Natural killer cell treated with Interleukin-12 subunit alpha and Interleukin-12 subunit beta and Interleukin-15 and Interleukin-18, amount 100 ng/mL, for 72 hours (primary cell): ENCODE measurements at regions not wholly inside any gene's neighbourhood (a gene's known extent, or its start where the extent isn't known, plus 50 kb on each side); places are given as distances from the start of the nearest gene placed in this dataset.

Experiments used
- ATAC-seq, 2 donors: fragments of 150-1000 bp; cut with Tn5 transposase in 1 of 2; sonication (Bioruptor Pico), chemical (Tn5 transposase) in 1 of 2; 2 replicates each; pipeline ENCODE4 v1.10.0; 2021
- DNase-seq: peaks from one replicate; pipeline ENCODE4 v3.0.0; 2022; ENCODE audit warnings: low spot score
- H3K27ac Mint-ChIP-seq, 2 donors: 1 replicate in 1 of 2; 2 replicates in 1 of 2; pipeline ENCODE4 v1.8.0; 2022; ENCODE audit warnings: mixed read lengths in 2 of 2, mild to moderate bottlenecking in 1 of 2, moderate library complexity in 1 of 2
- H3K27me3 Mint-ChIP-seq, 2 donors: 1 replicate in 1 of 2; 2 replicates in 1 of 2; pipeline ENCODE4 v1.8.0; 2022; ENCODE audit warnings: mixed read lengths in 2 of 2
- H3K36me3 Mint-ChIP-seq: one replicate; pipeline ENCODE4 v1.8.0; 2022; ENCODE audit warnings: mixed read lengths
- H3K4me1 Mint-ChIP-seq, 2 donors: 1 replicate in 1 of 2; 2 replicates in 1 of 2; pipeline ENCODE4 v1.8.0; 2022; ENCODE audit warnings: low read depth in 2 of 2, mixed read lengths in 2 of 2, mild to moderate bottlenecking in 1 of 2
- H3K4me3 Mint-ChIP-seq: one replicate; pipeline ENCODE4 v1.8.0; 2022; ENCODE audit warnings: mixed read lengths
- H3K9me3 Mint-ChIP-seq: 2 replicates; pipeline ENCODE4 v1.8.0; 2022; ENCODE audit warnings: mixed read lengths

DNA sequence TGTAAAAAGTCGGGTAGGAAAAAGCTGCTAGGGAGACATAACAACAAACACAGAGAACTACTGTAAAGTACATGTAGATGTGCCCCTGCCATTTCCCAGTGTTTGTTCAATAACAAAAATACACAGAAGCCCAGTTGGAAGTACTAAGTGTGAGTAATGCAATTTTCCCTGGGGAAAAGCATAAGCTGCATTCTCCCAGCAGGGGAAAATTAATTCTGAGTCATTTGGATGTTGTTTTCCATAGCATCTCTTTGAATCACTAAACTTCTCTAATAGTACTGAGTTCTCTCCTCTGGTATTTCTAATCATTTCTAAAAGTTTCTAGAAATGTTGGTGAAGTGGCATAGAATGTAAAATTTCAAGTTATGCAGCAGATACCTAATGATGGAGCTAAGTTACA is 1114.9 kb downstream of the C4orf33 start:
- Mint-ChIP-seq H3K4me1 (no peaks in the 10 kb centered on the region), H3K9me3 (peaks cover 7% of the 10 kb centered on the region), H3K36me3 (no peaks in the 10 kb centered on the region), H3K27ac (no peak overlapping the region), H3K4me3 (no peak overlapping the region), H3K27me3 (no peaks in the 10 kb centered on the region)
- ATAC-seq, result no peak
- DNase-seq, result no peak

GRCh38 chr4:130214268-130214667 is 1118.3 kb downstream of the C4orf33 start:
- Mint-ChIP-seq H3K27me3 (no peaks in the 10 kb centered on the region), H3K36me3 (no peaks in the 10 kb centered on the region), H3K27ac (no peak overlapping the region), H3K4me1 (no peaks in the 10 kb centered on the region), H3K9me3 (peaks cover 4% of the 10 kb centered on the region), H3K4me3 (no peak overlapping the region)
- DNase-seq (no peak), ATAC-seq (no peak)

- H3K27me3 Mint-ChIP-seq, result no peaks in the 10 kb centered on the region
- no peaks in the 10 kb centered on the region for H3K36me3 Mint-ChIP-seq
- peaks cover 0 to 6% of the 10 kb centered on the region in 2 donors for H3K4me1 Mint-ChIP-seq
- ATAC-seq (no peak), DNase-seq (no peak)
- no peak overlapping the region for H3K27ac Mint-ChIP-seq
- H3K4me3 Mint-ChIP-seq, result no peak overlapping the region
- peaks cover 4% of the 10 kb centered on the region for H3K9me3 Mint-ChIP-seq
Observed at GRCh38 chr4:130233377-130234047, 1137.6 kb downstream of the C4orf33 start.

GRCh38 chr4:130238121-130238520 is 1142.2 kb downstream of the C4orf33 start:
- no peak for DNase-seq
- H3K4me3 Mint-ChIP-seq, result no peak overlapping the region
- no peak overlapping the region for H3K27ac Mint-ChIP-seq
- ATAC-seq, result no peak
- peaks cover 0 to 5% of the 10 kb centered on the region in 2 donors for H3K4me1 Mint-ChIP-seq
- peaks cover 4% of the 10 kb centered on the region for H3K9me3 Mint-ChIP-seq
- no peaks in the 10 kb centered on the region for H3K27me3 Mint-ChIP-seq
- H3K36me3 Mint-ChIP-seq, result no peaks in the 10 kb centered on the region

DNA sequence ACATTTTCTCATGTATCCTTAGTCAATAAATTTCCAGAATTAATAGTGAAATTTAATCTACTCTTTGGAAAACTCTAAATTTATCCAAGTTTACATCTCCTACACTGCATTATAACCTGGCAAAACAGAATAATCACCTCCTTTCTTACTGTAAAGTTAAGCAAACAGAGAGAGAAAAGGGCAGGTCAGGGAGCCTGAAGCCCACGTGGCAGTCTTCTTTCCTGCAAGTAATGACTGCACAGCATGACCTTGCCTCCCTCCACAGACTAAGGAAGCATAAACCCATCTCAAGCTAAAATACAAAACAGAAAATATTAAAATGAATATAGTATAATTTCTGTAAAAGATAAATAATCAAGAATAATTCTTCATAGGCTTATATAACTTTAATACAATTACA is 1153.0 kb downstream of the C4orf33 start:
- Mint-ChIP-seq H3K4me1 (no peaks in the 10 kb centered on the region), H3K36me3 (no peaks in the 10 kb centered on the region), H3K4me3 (no peak overlapping the region), H3K27me3 (no peaks in the 10 kb centered on the region), H3K9me3 (peaks cover 3% of the 10 kb centered on the region), H3K27ac (no peak overlapping the region)
- DNase-seq (no peak), ATAC-seq (no peak)

DNA sequence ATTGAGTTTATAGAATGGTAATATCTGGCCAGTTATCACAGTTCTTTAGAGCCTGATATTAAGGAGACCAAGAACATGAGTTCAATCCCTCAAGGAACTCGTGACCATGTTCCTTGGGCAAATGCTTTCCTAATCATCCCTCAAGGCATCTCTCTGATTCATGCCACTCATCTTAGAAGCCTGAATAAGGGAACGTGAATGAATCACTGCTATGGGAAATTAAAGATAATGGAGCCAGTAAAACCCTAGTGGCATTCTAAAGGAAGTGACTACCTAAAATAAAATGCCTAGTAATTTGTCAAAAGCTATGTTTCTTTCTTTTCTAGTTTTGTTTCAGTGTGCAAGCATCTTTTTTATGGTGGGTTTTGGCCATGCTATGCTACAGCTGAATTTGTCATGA is 1161.3 kb downstream of the C4orf33 start:
- Mint-ChIP-seq H3K4me3 (no peak overlapping the region), H3K4me1 (no peaks in the 10 kb centered on the region), H3K9me3 (peaks cover 7% of the 10 kb centered on the region), H3K36me3 (no peaks in the 10 kb centered on the region), H3K27ac (no peak overlapping the region), H3K27me3 (no peaks in the 10 kb centered on the region)
- ATAC-seq (no peak), DNase-seq (no peak)

DNA sequence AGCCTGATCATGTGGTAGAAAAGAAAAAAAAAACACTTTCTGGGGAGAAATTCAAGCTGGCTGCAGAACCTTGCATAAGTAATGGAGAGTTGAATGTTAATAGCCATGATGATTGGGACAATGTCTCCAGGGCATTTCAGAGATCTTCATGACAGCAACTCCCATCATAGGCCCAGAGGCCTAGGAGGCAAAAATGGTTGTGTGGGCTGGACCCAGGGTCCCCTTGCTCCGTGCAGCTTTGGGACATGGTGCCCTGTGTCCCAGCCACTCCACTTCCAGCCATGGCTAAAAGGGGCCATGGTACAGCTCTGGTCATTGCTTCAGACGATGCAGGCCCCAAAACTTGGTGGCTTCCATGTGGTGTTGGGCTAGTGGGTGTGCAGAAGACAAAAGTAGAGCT is 1170.9 kb downstream of the C4orf33 start:
- H3K4me3 Mint-ChIP-seq, result no peak overlapping the region
- DNase-seq (no peak), ATAC-seq (no peak)
- peaks cover 28% of the 10 kb centered on the region for H3K9me3 Mint-ChIP-seq
- H3K27me3 Mint-ChIP-seq, result no peaks in the 10 kb centered on the region
- H3K4me1 Mint-ChIP-seq, result no peaks in the 10 kb centered on the region
- no peak overlapping the region for H3K27ac Mint-ChIP-seq
- no peaks in the 10 kb centered on the region for H3K36me3 Mint-ChIP-seq

GRCh38 chr4:130288576-130288975 is 1192.6 kb downstream of the C4orf33 start:
- Mint-ChIP-seq H3K36me3 (peaks cover 5% of the 10 kb centered on the region), H3K4me1 (no peaks in the 10 kb centered on the region), H3K27me3 (no peaks in the 10 kb centered on the region), H3K27ac (no peak overlapping the region), H3K9me3 (peaks cover 13% of the 10 kb centered on the region), H3K4me3 (no peak overlapping the region)
- ATAC-seq, result no peak
- no peak for DNase-seq

- Mint-ChIP-seq H3K9me3 (peaks cover 11% of the 10 kb centered on the region), H3K27me3 (no peaks in the 10 kb centered on the region), H3K4me1 (no peaks in the 10 kb centered on the region), H3K27ac (no peak overlapping the region), H3K4me3 (no peak overlapping the region), H3K36me3 (no peaks in the 10 kb centered on the region)
- DNase-seq (no peak), ATAC-seq (no peak)
Observed at GRCh38 chr4:130293692-130294091, 1197.7 kb downstream of the C4orf33 start.

DNA sequence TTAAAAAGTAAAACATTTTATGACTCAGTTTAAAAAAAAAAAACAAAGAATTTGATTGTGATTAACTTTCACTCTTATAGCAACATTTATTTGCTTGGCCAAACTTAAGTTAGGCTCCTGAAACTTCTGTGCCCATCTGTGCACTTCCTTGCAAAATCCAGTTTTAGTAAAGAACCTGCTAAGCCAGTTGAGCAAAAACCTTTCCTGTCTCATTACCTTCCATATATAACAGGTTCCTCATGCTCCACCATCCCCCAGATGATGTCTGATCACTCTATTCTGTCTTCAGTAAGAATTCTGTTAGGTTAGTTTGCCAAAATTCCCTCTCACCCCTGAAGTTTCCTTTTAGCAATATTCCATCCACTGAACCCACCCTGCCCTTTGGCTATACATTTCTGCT is 1200.5 kb downstream of the C4orf33 start:
- H3K36me3 Mint-ChIP-seq, result no peaks in the 10 kb centered on the region

DNA sequence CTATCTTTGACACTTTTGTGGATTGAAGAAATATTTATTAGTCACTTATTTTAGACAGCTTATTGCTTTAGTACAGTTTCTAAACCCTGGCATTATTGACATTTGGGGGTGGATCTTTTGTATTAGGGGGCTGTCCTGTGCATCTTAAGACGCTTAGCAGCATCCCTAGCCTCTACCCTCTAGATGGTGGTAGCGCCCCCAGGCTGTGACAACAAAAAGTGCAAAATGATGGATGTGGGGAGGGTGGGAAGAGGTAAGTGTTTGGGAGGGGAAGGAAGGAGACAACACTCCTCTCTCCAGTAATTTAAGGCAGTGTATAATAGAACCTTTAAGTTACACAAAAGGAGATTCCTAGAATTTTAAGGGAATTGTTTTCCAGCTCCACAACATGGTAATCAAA is 1210.6 kb downstream of the C4orf33 start:
- no peak overlapping the region for H3K4me3 Mint-ChIP-seq
- ATAC-seq (no peak), DNase-seq (no peak)
- no peak overlapping the region for H3K27ac Mint-ChIP-seq
- H3K27me3 Mint-ChIP-seq, result no peaks in the 10 kb centered on the region
- H3K9me3 Mint-ChIP-seq, result peaks cover 16% of the 10 kb centered on the region
- no peaks in the 10 kb centered on the region for H3K36me3 Mint-ChIP-seq
- no peaks in the 10 kb centered on the region for H3K4me1 Mint-ChIP-seq

More for the DNA sequence above, 1200.5 kb downstream of the C4orf33 start:
- no peak overlapping the region for H3K27ac Mint-ChIP-seq
- no peaks in the 10 kb centered on the region for H3K27me3 Mint-ChIP-seq
- no peak overlapping the region for H3K4me3 Mint-ChIP-seq
- no peaks in the 10 kb centered on the region for H3K4me1 Mint-ChIP-seq
- peaks cover 9% of the 10 kb centered on the region for H3K9me3 Mint-ChIP-seq
- DNase-seq, result no peak
- no peak for ATAC-seq

DNA sequence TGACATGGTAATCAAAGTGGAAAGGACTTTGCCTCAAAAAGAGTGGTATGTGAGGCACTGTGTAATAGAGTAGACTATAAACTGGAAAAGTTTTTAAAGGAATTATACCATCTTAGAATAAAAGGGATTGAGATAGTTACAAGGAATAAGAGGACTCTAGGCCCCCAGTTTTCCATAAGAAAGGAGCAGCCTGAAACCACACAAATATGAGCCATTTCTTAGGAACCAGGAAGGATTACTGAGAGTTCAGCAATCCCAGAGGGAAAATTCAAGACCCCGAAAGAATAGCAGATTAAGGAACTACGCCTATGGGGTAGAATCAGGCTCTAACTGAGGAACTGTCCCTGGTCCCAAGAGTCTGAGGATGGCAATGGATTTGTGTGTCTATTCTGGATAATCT is 1213.3 kb downstream of the C4orf33 start:
- Mint-ChIP-seq H3K4me3 (no peak overlapping the region), H3K4me1 (no peaks in the 10 kb centered on the region), H3K27ac (no peak overlapping the region)

DNA sequence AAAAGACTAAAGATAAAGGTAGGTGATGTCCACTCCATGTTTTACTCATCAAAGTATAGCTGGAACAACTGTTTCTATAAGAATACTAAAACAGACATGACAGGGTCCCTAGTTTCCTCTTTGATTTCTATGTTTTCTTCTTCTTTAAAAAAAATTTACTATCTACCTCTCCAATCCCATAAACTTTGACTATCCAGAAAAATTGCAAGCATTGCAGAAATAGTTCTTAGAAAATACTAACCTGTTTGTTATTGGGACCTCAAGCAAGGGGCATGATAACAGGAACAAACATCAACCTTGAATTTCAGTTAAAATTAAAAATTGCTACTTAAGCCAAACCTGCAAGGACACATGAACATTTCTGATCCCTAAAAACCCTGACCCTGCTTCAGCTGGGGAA is 1226.5 kb downstream of the C4orf33 start:
- H3K27ac Mint-ChIP-seq, result no peak overlapping the region
- peaks cover 6% of the 10 kb centered on the region for H3K9me3 Mint-ChIP-seq
- H3K36me3 Mint-ChIP-seq, result peaks cover 8% of the 10 kb centered on the region
- DNase-seq, result no peak
- ATAC-seq, result no peak
- H3K27me3 Mint-ChIP-seq, result no peaks in the 10 kb centered on the region
- H3K4me1 Mint-ChIP-seq, result no peaks in the 10 kb centered on the region
- no peak overlapping the region for H3K4me3 Mint-ChIP-seq

More for the DNA sequence above, 1213.3 kb downstream of the C4orf33 start:
- DNase-seq (no peak), ATAC-seq (no peak)
- Mint-ChIP-seq H3K9me3 (peaks cover 8% of the 10 kb centered on the region), H3K27me3 (no peaks in the 10 kb centered on the region), H3K36me3 (no peaks in the 10 kb centered on the region)

- Mint-ChIP-seq H3K27me3 (no peaks in the 10 kb centered on the region), H3K27ac (no peak overlapping the region), H3K4me1 (no peaks in the 10 kb centered on the region), H3K36me3 (peaks cover 4% of the 10 kb centered on the region), H3K4me3 (no peak overlapping the region), H3K9me3 (peaks cover 3% of the 10 kb centered on the region)
- DNase-seq, result no peak
- no peak for ATAC-seq
Observed at GRCh38 chr4:130329036-130329435, 1233.1 kb downstream of the C4orf33 start.

GRCh38 chr4:130333241-130333759 is 1237.3 kb downstream of the C4orf33 start:
- DNase-seq, result no peak
- no peaks in the 10 kb centered on the region for H3K27me3 Mint-ChIP-seq
- H3K9me3 Mint-ChIP-seq, result peaks cover 9% of the 10 kb centered on the region
- H3K4me3 Mint-ChIP-seq, result no peak overlapping the region
- peaks cover 4% of the 10 kb centered on the region for H3K36me3 Mint-ChIP-seq
- H3K27ac Mint-ChIP-seq, result no peak overlapping the region
- no peak for ATAC-seq
- H3K4me1 Mint-ChIP-seq, result no peaks in the 10 kb centered on the region
